Parathyroid adenoma (tissue), 2 donors: ENCODE measurements at regions not wholly inside any gene's neighbourhood (a gene's known extent, or its start where the extent isn't known, plus 50 kb on each side); places are given as distances from the start of the nearest gene placed in this dataset.

Experiments used
- H2AFZ ChIP-seq: fragments of 300-600 bp; sonication (generic); one replicate; pipeline ENCODE4 v1.7.0; 2017; ENCODE audit warnings: antibody characterized with exemption, mild to moderate bottlenecking
- H3K27ac ChIP-seq: fragments of 300-600 bp; sonication (generic); one replicate; pipeline ENCODE4 v1.7.0; 2017
- H3K27me3 ChIP-seq: fragments of 300-600 bp; sonication (generic); one replicate; pipeline ENCODE4 v1.7.0; 2017; ENCODE audit warnings: low read length; ENCODE audit not compliant: control insufficient read depth, insufficient read depth
- H3K36me3 ChIP-seq: fragments of 300-600 bp; sonication (generic); one replicate; pipeline ENCODE4 v1.7.0; 2017; ENCODE audit warnings: low read length; ENCODE audit not compliant: control insufficient read depth, insufficient read depth
- H3K4me1 ChIP-seq: fragments of 300-600 bp; sonication (generic); one replicate; pipeline ENCODE4 v1.7.0; 2017; ENCODE audit warnings: control low read depth
- H3K4me2 ChIP-seq: fragments of 300-600 bp; sonication (generic); one replicate; pipeline ENCODE4 v1.7.0; 2017; ENCODE audit warnings: low read length
- H3K4me3 ChIP-seq: fragments of 300-600 bp; sonication (generic); one replicate; pipeline ENCODE4 v1.7.0; 2017; ENCODE audit warnings: low read depth, low read length
- H3K79me2 ChIP-seq: fragments of 300-600 bp; sonication (generic); one replicate; pipeline ENCODE4 v1.7.0; 2017; ENCODE audit warnings: control low read depth
- H3K9ac ChIP-seq: fragments of 300-600 bp; sonication (generic); one replicate; pipeline ENCODE4 v1.7.0; 2017; ENCODE audit warnings: mild to moderate bottlenecking
- H3K9me3 ChIP-seq: fragments of 300-600 bp; sonication (generic); one replicate; pipeline ENCODE4 v1.7.0; 2017; ENCODE audit warnings: low read length; ENCODE audit not compliant: control insufficient read depth
- CTCF ChIP-seq: fragments of 300-600 bp; sonication (generic); IDR thresholded peaks from one replicate; pipeline ENCODE4 v1.7.0; 2017; ENCODE audit warnings: antibody characterized with exemption, mild to moderate bottlenecking
- donor health status: primary hyperparathyroidism.

- H2AFZ ChIP-seq, result no peak overlapping the region
- H3K4me2 ChIP-seq, result no peak overlapping the region
- no peaks in the 10 kb centered on the region for H3K9me3 ChIP-seq
- no peak overlapping the region for H3K9ac ChIP-seq
- no peak overlapping the region for H3K4me3 ChIP-seq
- H3K79me2 ChIP-seq, result no peaks in the 10 kb centered on the region
- H3K4me1 ChIP-seq, result no peaks in the 10 kb centered on the region
- no peaks in the 10 kb centered on the region for H3K27me3 ChIP-seq
- no peak overlapping the region for H3K27ac ChIP-seq
- H3K36me3 ChIP-seq, result no peaks in the 10 kb centered on the region
- TF ChIP-seq CTCF, result no peak
These were observed 666.1 kb downstream of the BCL11A start for GRCh38 chr2:59887366-59887765.

- Histone ChIP-seq H3K79me2 (no peaks in the 10 kb centered on the region), H3K4me3 (no peak overlapping the region), H3K36me3 (no peaks in the 10 kb centered on the region), H3K9ac (no peak overlapping the region), H3K9me3 (no peaks in the 10 kb centered on the region), H2AFZ (no peak overlapping the region), H3K27ac (no peak overlapping the region), H3K27me3 (no peaks in the 10 kb centered on the region), H3K4me2 (no peak overlapping the region), H3K4me1 (no peaks in the 10 kb centered on the region)
- TF ChIP-seq CTCF, result no peak
These were observed 666.7 kb downstream of the BCL11A start for GRCh38 chr2:59886759-59887158.

- Histone ChIP-seq H3K9me3 (no peaks in the 10 kb centered on the region), H3K27ac (no peak overlapping the region), H3K4me3 (no peak overlapping the region), H3K79me2 (no peaks in the 10 kb centered on the region), H3K4me2 (no peak overlapping the region), H3K9ac (no peak overlapping the region), H2AFZ (no peak overlapping the region), H3K27me3 (no peaks in the 10 kb centered on the region), H3K36me3 (no peaks in the 10 kb centered on the region), H3K4me1 (no peaks in the 10 kb centered on the region)
- TF ChIP-seq CTCF, result no peak
These were observed 667.9 kb downstream of the BCL11A start for GRCh38 chr2:59885541-59885940.

GRCh38 chr2:59884166-59884565, 669.3 kb downstream of the BCL11A start:
- Histone ChIP-seq H3K27ac (no peak overlapping the region), H3K79me2 (no peaks in the 10 kb centered on the region), H3K27me3 (no peaks in the 10 kb centered on the region), H3K4me2 (no peak overlapping the region), H3K36me3 (no peaks in the 10 kb centered on the region), H3K4me3 (no peak overlapping the region), H2AFZ (no peak overlapping the region), H3K4me1 (no peaks in the 10 kb centered on the region), H3K9me3 (no peaks in the 10 kb centered on the region), H3K9ac (no peak overlapping the region)
- TF ChIP-seq CTCF, result no peak

- Histone ChIP-seq H3K4me1 (no peaks in the 10 kb centered on the region), H3K27me3 (no peaks in the 10 kb centered on the region), H3K79me2 (no peaks in the 10 kb centered on the region), H3K9me3 (no peaks in the 10 kb centered on the region), H3K9ac (no peak overlapping the region), H3K4me3 (no peak overlapping the region), H3K36me3 (no peaks in the 10 kb centered on the region), H3K27ac (no peak overlapping the region), H3K4me2 (no peak overlapping the region), H2AFZ (no peak overlapping the region)
- no peak for TF ChIP-seq CTCF
These were observed 670.6 kb downstream of the BCL11A start for GRCh38 chr2:59882822-59883221.
